ENCODE measurements at regions not wholly inside any gene's neighbourhood (a gene's known extent, or its start where the extent isn't known, plus 50 kb on each side); places are given as distances from the start of the nearest gene placed in this dataset.

DNA sequence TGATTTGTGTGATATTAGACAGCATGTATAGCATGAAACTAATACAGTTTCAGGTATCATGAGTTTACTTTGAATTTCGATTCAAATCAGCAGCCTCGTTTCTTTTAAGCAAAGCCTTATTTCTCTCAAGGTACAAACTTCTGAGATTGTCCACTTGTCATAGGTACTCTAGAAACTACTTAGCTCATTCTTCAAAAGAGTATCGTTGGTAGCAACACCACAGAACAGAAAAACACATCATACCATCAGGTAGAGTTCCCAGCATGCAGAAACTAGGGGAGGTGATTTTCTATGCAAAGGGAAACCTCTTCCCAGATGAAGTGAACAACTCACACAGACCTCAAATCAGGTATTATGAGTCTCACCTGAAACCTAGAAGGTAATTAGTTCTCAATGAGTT lies 237.0 kb upstream of the SOX9 start:
- TF ChIP-seq, protein P1, sequence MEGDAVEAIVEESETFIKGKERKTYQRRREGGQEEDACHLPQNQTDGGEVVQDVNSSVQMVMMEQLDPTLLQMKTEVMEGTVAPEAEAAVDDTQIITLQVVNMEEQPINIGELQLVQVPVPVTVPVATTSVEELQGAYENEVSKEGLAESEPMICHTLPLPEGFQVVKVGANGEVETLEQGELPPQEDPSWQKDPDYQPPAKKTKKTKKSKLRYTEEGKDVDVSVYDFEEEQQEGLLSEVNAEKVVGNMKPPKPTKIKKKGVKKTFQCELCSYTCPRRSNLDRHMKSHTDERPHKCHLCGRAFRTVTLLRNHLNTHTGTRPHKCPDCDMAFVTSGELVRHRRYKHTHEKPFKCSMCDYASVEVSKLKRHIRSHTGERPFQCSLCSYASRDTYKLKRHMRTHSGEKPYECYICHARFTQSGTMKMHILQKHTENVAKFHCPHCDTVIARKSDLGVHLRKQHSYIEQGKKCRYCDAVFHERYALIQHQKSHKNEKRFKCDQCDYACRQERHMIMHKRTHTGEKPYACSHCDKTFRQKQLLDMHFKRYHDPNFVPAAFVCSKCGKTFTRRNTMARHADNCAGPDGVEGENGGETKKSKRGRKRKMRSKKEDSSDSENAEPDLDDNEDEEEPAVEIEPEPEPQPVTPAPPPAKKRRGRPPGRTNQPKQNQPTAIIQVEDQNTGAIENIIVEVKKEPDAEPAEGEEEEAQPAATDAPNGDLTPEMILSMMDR (conservative IDR thresholded peaks at IDR 0.05; ENCODE audit: low read length), result no peak
- TF ChIP-seq EZH2phosphoT487 (IDR thresholded peaks at IDR 0.05; ENCODE audit: borderline replicate concordance), result no peak

Data from Loucy (cell line).